Stomach (tissue), 8 donors: ENCODE measurements at regions not wholly inside any gene's neighbourhood (a gene's known extent, or its start where the extent isn't known, plus 50 kb on each side); places are given as distances from the start of the nearest gene placed in this dataset.

Source experiments
- DNase-seq, 2 donors: peaks; one replicate each; pipeline versions ENCODE4 v3.0.0 to v3.0.0-alpha.2; 2013 to 2019
- H3K27ac ChIP-seq, 5 donors: fragments of 200-600 bp in 4 of 5; sonication (generic) in 4 of 5; one replicate each; pipeline ENCODE4 v1.5.1; 2013 to 2019; ENCODE audit warnings: mild to moderate bottlenecking in 1 of 5, moderate library complexity in 1 of 5
- H3K27me3 ChIP-seq, 3 donors: fragments of 200-600 bp; sonication (generic); one replicate each; pipeline ENCODE4 v1.5.1; 2017 to 2019; ENCODE audit warnings: mixed run types in 1 of 3
- H3K36me3 ChIP-seq, 4 donors: fragments of 200-600 bp; sonication (generic); 1 replicate in 3 of 4; 2 replicates in 1 of 4; pipeline ENCODE4 v1.5.1; 2016 to 2019
- H3K4me1 ChIP-seq, 4 donors: fragments of 200-600 bp; sonication (generic); one replicate each; pipeline ENCODE4 v1.5.1; 2016 to 2019
- H3K4me3 ChIP-seq, 4 donors: fragments of 200-600 bp; sonication (generic) in 3 of 4; one replicate each; pipeline ENCODE4 v1.5.1; 2016 to 2019; ENCODE audit warnings: mild to moderate bottlenecking in 1 of 4
- H3K9me3 ChIP-seq, 4 donors: fragments of 200-600 bp; sonication (generic); one replicate each; pipeline ENCODE4 v1.5.1; 2016 to 2019
- CTCF ChIP-seq, 7 experiments: fragments of 450-650 bp in 4 of 7; fragments of 200-600 bp in 3 of 7; sonication (generic) in 3 of 7; IDR thresholded peaks; one replicate each; pipeline ENCODE4 v1.5.1; 2016 to 2019; ENCODE audit warnings: antibody characterized with exemption in 7 of 7, control low read depth in 2 of 7, mild to moderate bottlenecking in 1 of 7
- EP300 ChIP-seq: sonication (generic); formaldehyde crosslinking; IDR thresholded peaks from one replicate; pipeline ENCODE4 v1.6.1; 2017; ENCODE audit warnings: antibody characterized with exemption
- POLR2A ChIP-seq, 4 donors: fragments of 450-650 bp; IDR thresholded peaks; one replicate each; pipeline ENCODE4 v1.6.1; 2016; ENCODE audit warnings: antibody characterized with exemption in 4 of 4, control low read depth in 2 of 4, mild to moderate bottlenecking in 1 of 4, moderate library complexity in 1 of 4
- POLR2AphosphoS5 ChIP-seq, 3 donors: sonication (generic); formaldehyde crosslinking; IDR thresholded peaks; one replicate each; pipeline ENCODE4 v1.6.1; 2016; ENCODE audit warnings: antibody characterized with exemption in 3 of 3
- WGBS, 5 donors: extraction: QIAGEN DNeasy Blood & Tissue Kit in 3 of 5; methylation state at CpG; one replicate each; pipeline versions ENCODE4 v1.1.5 to v1.1.7; 2013 to 2018; 5-methylcytosine and 5-hydroxymethylcytosine counted together
- intact Hi-C: fragments of 100-400 bp; cut with DNase I; formaldehyde crosslinking; loops from one replicate; pipeline ENCODE4 v1.15.1; 2023; ENCODE audit warnings: low total_unique reads
- donor health status: healthy with polysubstance abuse.
- donor health status: Bipolar disorder and iron deficiency.
- donor health status: healthy.

- TF ChIP-seq POLR2A (IDR thresholded peaks at IDR 0.05) (no peak), CTCF (IDR thresholded peaks at IDR 0.05) (no peak), POLR2AphosphoS5 (IDR thresholded peaks at IDR 0.05) (no peak), EP300 (no peak)
- 86 to 93% (median 90%) methylated on average over 4 of the region's 4 CpGs for WGBS, 5 donors
- no peaks in the 10 kb centered on the region for H3K27me3 ChIP-seq
- H3K4me1 ChIP-seq: no peaks in the 10 kb centered on the region
- intact Hi-C loops: no loop called here
- H3K36me3 ChIP-seq: no peaks in the 10 kb centered on the region
- H3K9me3 ChIP-seq: peaks cover 0 to 10% (median 0%) of the 10 kb centered on the region in 4 donors
- H3K4me3 ChIP-seq: no peak overlapping the region
- H3K27ac ChIP-seq: no peak overlapping the region
- DNase-seq: no peak
These were observed 162.5 kb upstream of the GORAB start for GRCh38 chr1:170369417-170369816.

GRCh38 chr1:170370087-170370486 is 161.9 kb upstream of the GORAB start:
- no peak for DNase-seq
- no peaks in the 10 kb centered on the region for H3K36me3 ChIP-seq
- TF ChIP-seq POLR2A (IDR thresholded peaks at IDR 0.05): no peak
- no peak for TF ChIP-seq EP300
- TF ChIP-seq POLR2AphosphoS5 (IDR thresholded peaks at IDR 0.05): no peak
- no peak for TF ChIP-seq CTCF (IDR thresholded peaks at IDR 0.05)
- no peaks in the 10 kb centered on the region for H3K27me3 ChIP-seq
- intact Hi-C loops: no loop called here
- peaks cover 0 to 10% (median 0%) of the 10 kb centered on the region in 4 donors for H3K9me3 ChIP-seq
- WGBS, 5 donors: 82 to 92% (median 85%) methylated on average over 9 of the region's 9 CpGs
- no peak overlapping the region for H3K27ac ChIP-seq
- no peak overlapping the region for H3K4me3 ChIP-seq
- H3K4me1 ChIP-seq: no peaks in the 10 kb centered on the region

- WGBS, 5 donors: 22 to 40% (median 34%) methylated on average over 3 of the region's 3 CpGs
- intact Hi-C loops: no loop called here
- H3K36me3 ChIP-seq: no peaks in the 10 kb centered on the region
These were observed 156.8 kb upstream of the GORAB start for GRCh38 chr1:170375082-170375723.

GRCh38 chr1:170376801-170377385 is 155.1 kb upstream of the GORAB start:
- Histone ChIP-seq H3K27ac (no peak overlapping the region), H3K4me1 (no peaks in the 10 kb centered on the region), H3K9me3 (peaks cover 0 to 3% (median 0%) of the 10 kb centered on the region in 4 donors), H3K27me3 (no peaks in the 10 kb centered on the region), H3K4me3 (no peak overlapping the region), H3K36me3 (no peaks in the 10 kb centered on the region)
- TF ChIP-seq EP300 (no peak), POLR2AphosphoS5 (IDR thresholded peaks at IDR 0.05) (no peak), POLR2A (IDR thresholded peaks at IDR 0.05) (no peak), CTCF (IDR thresholded peaks at IDR 0.05) (no peak)
- intact Hi-C loops: no loop called here
- no peak for DNase-seq
- WGBS, 5 donors: 0 to 29% (median 0%) methylated on average over 1 of the region's 1 CpG

More at GRCh38 chr1:170375082-170375723, 156.8 kb upstream of the GORAB start:
- no peaks in the 10 kb centered on the region for H3K27me3 ChIP-seq
- no peak overlapping the region for H3K27ac ChIP-seq
- no peak for TF ChIP-seq POLR2A (IDR thresholded peaks at IDR 0.05)
- TF ChIP-seq POLR2AphosphoS5 (IDR thresholded peaks at IDR 0.05): no peak
- no peak for TF ChIP-seq EP300
- no peak for TF ChIP-seq CTCF (IDR thresholded peaks at IDR 0.05)
- H3K9me3 ChIP-seq: peaks cover 0 to 3% (median 0%) of the 10 kb centered on the region in 4 donors
- H3K4me3 ChIP-seq: no peak overlapping the region
- H3K4me1 ChIP-seq: no peaks in the 10 kb centered on the region
- DNase-seq: peak in 1 of 2 donors; percentile 19
